Activated CD8-positive, alpha-beta T cell treated with anti-CD3 and anti-CD28 coated beads for 36 hours (primary cell): ENCODE measurements at regions not wholly inside any gene's neighbourhood (a gene's known extent, or its start where the extent isn't known, plus 50 kb on each side); places are given as distances from the start of the nearest gene placed in this dataset.

Experiments used
- ATAC-seq: fragments of 200-7000 bp; cut with Tn5 transposase; one replicate; pipeline ENCODE4 v1.10.0; 2021; ENCODE audit warnings: mild to moderate bottlenecking, moderate library complexity
- CTCF ChIA-PET: fragments of 350-600 bp; sonication (Branson Sonifier 250); formaldehyde crosslinking; loops from one replicate; lab custom pipeline; 2021; ENCODE audit warnings: antibody characterized with exemption; lab: Charles Lee
- POLR2A ChIA-PET: fragments of 350-600 bp; sonication (Branson Sonifier 250); formaldehyde crosslinking; loops from one replicate; lab custom pipeline; 2021; ENCODE audit warnings: antibody characterized with exemption; lab: Charles Lee
- DNase-seq: peaks from one replicate; pipeline ENCODE4 v3.0.0-alpha.2; 2020
- H3K27ac Mint-ChIP-seq: one replicate; pipeline ENCODE4 v1.8.0; 2021; ENCODE audit warnings: mild to moderate bottlenecking, mixed read lengths
- H3K27me3 Mint-ChIP-seq: one replicate; pipeline ENCODE4 v1.8.0; 2021; ENCODE audit warnings: mixed read lengths
- H3K36me3 Mint-ChIP-seq: one replicate; pipeline ENCODE4 v1.8.0; 2021; ENCODE audit warnings: low read depth, mixed read lengths
- H3K4me1 Mint-ChIP-seq: one replicate; pipeline ENCODE4 v1.8.0; 2021; ENCODE audit warnings: low read depth, mixed read lengths
- H3K4me3 Mint-ChIP-seq: one replicate; pipeline ENCODE4 v1.8.0; 2021; ENCODE audit warnings: mild to moderate bottlenecking, moderate library complexity, mixed read lengths
- H3K9me3 Mint-ChIP-seq: one replicate; pipeline ENCODE4 v1.8.0; 2021; ENCODE audit warnings: mixed read lengths
- intact Hi-C: fragments of 100-400 bp; cut with micrococcal nuclease; formaldehyde crosslinking; loops from one replicate; pipeline ENCODE4 v1.10.0; 2022
- TF ChIP-seq, protein P1 (sequence below): fragments of 200-600 bp; IDR thresholded peaks from one replicate; pipeline ENCODE4 v1.8.0; 2022; ENCODE audit warnings: antibody characterized with exemption, mild to moderate bottlenecking

- Mint-ChIP-seq H3K4me3 (no peak overlapping the region), H3K9me3 (peaks cover 6% of the 10 kb centered on the region), H3K27me3 (no peaks in the 10 kb centered on the region), H3K27ac (no peak overlapping the region), H3K4me1 (no peaks in the 10 kb centered on the region), H3K36me3 (no peaks in the 10 kb centered on the region)
- CTCF ChIA-PET = no interaction called here
- ATAC-seq (no peak), DNase-seq (no peak)
- TF ChIP-seq, protein P1, sequence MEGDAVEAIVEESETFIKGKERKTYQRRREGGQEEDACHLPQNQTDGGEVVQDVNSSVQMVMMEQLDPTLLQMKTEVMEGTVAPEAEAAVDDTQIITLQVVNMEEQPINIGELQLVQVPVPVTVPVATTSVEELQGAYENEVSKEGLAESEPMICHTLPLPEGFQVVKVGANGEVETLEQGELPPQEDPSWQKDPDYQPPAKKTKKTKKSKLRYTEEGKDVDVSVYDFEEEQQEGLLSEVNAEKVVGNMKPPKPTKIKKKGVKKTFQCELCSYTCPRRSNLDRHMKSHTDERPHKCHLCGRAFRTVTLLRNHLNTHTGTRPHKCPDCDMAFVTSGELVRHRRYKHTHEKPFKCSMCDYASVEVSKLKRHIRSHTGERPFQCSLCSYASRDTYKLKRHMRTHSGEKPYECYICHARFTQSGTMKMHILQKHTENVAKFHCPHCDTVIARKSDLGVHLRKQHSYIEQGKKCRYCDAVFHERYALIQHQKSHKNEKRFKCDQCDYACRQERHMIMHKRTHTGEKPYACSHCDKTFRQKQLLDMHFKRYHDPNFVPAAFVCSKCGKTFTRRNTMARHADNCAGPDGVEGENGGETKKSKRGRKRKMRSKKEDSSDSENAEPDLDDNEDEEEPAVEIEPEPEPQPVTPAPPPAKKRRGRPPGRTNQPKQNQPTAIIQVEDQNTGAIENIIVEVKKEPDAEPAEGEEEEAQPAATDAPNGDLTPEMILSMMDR = no peak
- POLR2A ChIA-PET = no interaction called here
- intact Hi-C loops = no loop called here
These were observed 372.5 kb upstream of the GCFC2 start for GRCh38 chr2:76083248-76083647.

DNA sequence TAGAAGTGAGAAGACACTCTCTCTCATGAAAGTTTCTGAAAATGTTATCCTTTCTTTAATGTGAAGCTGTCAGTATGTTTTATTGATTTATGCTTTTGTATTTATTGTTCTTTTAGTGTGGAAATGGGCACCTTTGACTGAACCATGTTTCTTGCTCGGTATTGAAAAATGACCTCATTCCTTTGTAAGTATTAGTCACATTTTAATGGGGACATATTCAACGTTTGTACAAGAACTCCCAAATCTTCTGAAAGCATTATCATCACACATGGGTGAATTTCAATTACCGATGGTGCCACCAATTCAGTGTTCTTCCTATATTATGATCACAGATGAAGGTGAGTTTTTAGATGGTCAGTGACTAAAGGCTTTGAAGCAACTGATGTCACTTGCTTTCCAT is 371.8 kb upstream of the GCFC2 start:
- Mint-ChIP-seq H3K27ac (no peak overlapping the region), H3K9me3 (peaks cover 6% of the 10 kb centered on the region), H3K27me3 (no peaks in the 10 kb centered on the region), H3K4me1 (no peaks in the 10 kb centered on the region), H3K4me3 (no peak overlapping the region), H3K36me3 (no peaks in the 10 kb centered on the region)
- intact Hi-C loops = no loop called here
- POLR2A ChIA-PET = no interaction called here
- no peak for DNase-seq
- CTCF ChIA-PET = no interaction called here
- no peak for ATAC-seq
- TF ChIP-seq, protein P1 = no peak

DNA sequence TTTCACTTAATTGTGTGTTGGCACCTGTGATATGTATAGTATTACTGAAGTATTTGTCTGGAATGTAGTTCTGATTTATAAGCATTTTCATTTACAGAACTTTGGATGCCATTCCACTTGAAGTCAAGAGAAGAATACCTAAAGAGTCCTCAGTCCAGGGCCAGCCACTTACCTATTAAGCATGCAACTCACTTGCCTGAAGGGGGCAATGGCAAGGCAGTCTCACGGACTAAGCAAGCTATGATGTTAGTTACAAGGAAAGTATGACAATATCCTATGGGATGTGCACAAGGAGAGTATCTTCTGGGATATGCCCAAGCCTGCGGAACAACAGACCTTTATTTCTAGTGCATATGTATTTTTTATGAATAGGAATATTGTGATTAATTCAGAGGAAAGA is 369.4 kb upstream of the GCFC2 start:
- TF ChIP-seq, protein P1 = no peak
- H3K27me3 Mint-ChIP-seq = no peaks in the 10 kb centered on the region
- CTCF ChIA-PET = no interaction called here
- intact Hi-C loops = no loop called here
- H3K4me3 Mint-ChIP-seq = no peak overlapping the region
- DNase-seq (no peak), ATAC-seq (no peak)
- H3K36me3 Mint-ChIP-seq = no peaks in the 10 kb centered on the region
- POLR2A ChIA-PET = no interaction called here
- H3K4me1 Mint-ChIP-seq = no peaks in the 10 kb centered on the region
- peaks cover 2% of the 10 kb centered on the region for H3K9me3 Mint-ChIP-seq
- H3K27ac Mint-ChIP-seq = no peak overlapping the region

DNA sequence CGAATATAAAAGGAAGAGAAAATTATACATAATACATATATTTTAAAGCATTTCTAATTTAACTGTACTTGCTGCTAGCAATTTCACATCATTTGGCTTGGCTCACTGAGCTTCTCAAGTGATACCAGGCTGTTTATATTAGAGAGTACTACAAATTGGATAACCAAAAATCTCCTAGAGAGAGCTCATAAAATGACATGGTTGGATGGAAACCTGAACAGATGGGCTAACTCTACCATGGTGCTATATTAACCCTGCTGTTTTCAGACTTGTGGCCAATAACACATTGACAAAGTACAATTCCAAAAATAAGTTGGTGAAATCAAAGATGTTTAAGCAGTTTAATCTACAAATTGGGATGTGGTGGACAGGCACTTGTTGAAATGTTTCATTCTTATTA is 364.4 kb upstream of the GCFC2 start:
- Mint-ChIP-seq H3K36me3 (no peaks in the 10 kb centered on the region), H3K4me3 (no peak overlapping the region), H3K9me3 (peaks cover 4% of the 10 kb centered on the region), H3K27me3 (no peaks in the 10 kb centered on the region), H3K27ac (no peak overlapping the region), H3K4me1 (no peaks in the 10 kb centered on the region)
- ATAC-seq (no peak), DNase-seq (no peak)
- ChIA-PET CTCF (no interaction called here), POLR2A (no interaction called here)
- intact Hi-C loops = no loop called here
- TF ChIP-seq, protein P1 = no peak

- no peak overlapping the region for H3K27ac Mint-ChIP-seq
- intact Hi-C loops = no loop called here
- no peaks in the 10 kb centered on the region for H3K4me1 Mint-ChIP-seq
- H3K36me3 Mint-ChIP-seq = no peaks in the 10 kb centered on the region
- H3K4me3 Mint-ChIP-seq = no peak overlapping the region
- ChIA-PET CTCF (no interaction called here), POLR2A (no interaction called here)
- peaks cover 5% of the 10 kb centered on the region for H3K9me3 Mint-ChIP-seq
- TF ChIP-seq, protein P1 = no peak
- no peaks in the 10 kb centered on the region for H3K27me3 Mint-ChIP-seq
- ATAC-seq (no peak), DNase-seq (no peak)
These were observed 363.4 kb upstream of the GCFC2 start for GRCh38 chr2:76073992-76074604.
